HG02870 (cell line): ENCODE measurements at regions not wholly inside any gene's neighbourhood (a gene's known extent, or its start where the extent isn't known, plus 50 kb on each side); places are given as distances from the start of the nearest gene placed in this dataset.

ENCODE experiments used
- ATAC-seq: cut with Tn5 transposase; IDR thresholded peaks from one replicate; pipeline ENCODE4 v1.9.1; 2021; ENCODE audit warnings: mild to moderate bottlenecking, moderate library complexity; ENCODE audit not compliant: unreplicated experiment

- no peak for ATAC-seq
Measured at GRCh38 chr1:65486613-65487012, 66.1 kb downstream of the LEPR start.

- ATAC-seq = no peak
Measured at GRCh38 chr1:65489481-65489880, 69.0 kb downstream of the LEPR start.

- no peak for ATAC-seq
Measured at GRCh38 chr1:65490231-65491009, 70.0 kb downstream of the LEPR start.

- no peak for ATAC-seq
Measured at GRCh38 chr1:65491472-65491871, 71.0 kb downstream of the LEPR start.

GRCh38 chr1:65493802-65494201, 73.3 kb downstream of the LEPR start:
- no peak for ATAC-seq

GRCh38 chr1:65494671-65495070, 74.2 kb downstream of the LEPR start:
- no peak for ATAC-seq

GRCh38 chr1:65495137-65495536, 74.7 kb downstream of the LEPR start:
- no peak for ATAC-seq

GRCh38 chr1:65497256-65497830, 76.9 kb downstream of the LEPR start:
- ATAC-seq = no peak

- ATAC-seq = no peak
Measured at GRCh38 chr1:65503427-65503826, 83.0 kb downstream of the LEPR start.

GRCh38 chr1:65504263-65504662, 83.8 kb downstream of the LEPR start:
- ATAC-seq = no peak

- no peak for ATAC-seq
Measured at GRCh38 chr1:65505547-65506300, 85.3 kb downstream of the LEPR start.

- ATAC-seq = no peak
Measured at GRCh38 chr1:65508051-65508450, 87.6 kb downstream of the LEPR start.

- ATAC-seq = no peak
Measured at GRCh38 chr1:65509912-65510680, 89.6 kb downstream of the LEPR start.

- ATAC-seq = no peak
Measured at GRCh38 chr1:65510961-65511360, 90.5 kb downstream of the LEPR start.

GRCh38 chr1:65512383-65512782, 91.9 kb downstream of the LEPR start:
- ATAC-seq = no peak

GRCh38 chr1:65512967-65513780, 92.7 kb downstream of the LEPR start:
- ATAC-seq = no peak

- ATAC-seq = no peak
Measured at GRCh38 chr1:65514041-65514440, 93.6 kb downstream of the LEPR start.

- ATAC-seq = no peak
Measured at GRCh38 chr1:65524931-65525265, 104.4 kb downstream of the LEPR start.

GRCh38 chr1:65525266-65526048, 105.0 kb downstream of the LEPR start:
- ATAC-seq = no peak

GRCh38 chr1:65526049-65526556, 105.6 kb downstream of the LEPR start:
- no peak for ATAC-seq
